ENCODE measurements at regions not wholly inside any gene's neighbourhood (a gene's known extent, or its start where the extent isn't known, plus 50 kb on each side); places are given as distances from the start of the nearest gene placed in this dataset.
A peak's percentile ranks its signal among the peaks of the same experiment; 100 is the strongest.

- DNase-seq (no peak), ATAC-seq (no peak)
- intact Hi-C loops (cut with DNase I): no loop called here
- H3K9me3 ChIP-seq (ENCODE audit: control insufficient read depth, low read length): no peaks in the 10 kb centered on the region
- no peak overlapping the region for H3K4me3 ChIP-seq (ENCODE audit: low read length)
- no peaks in the 10 kb centered on the region for H3K27me3 ChIP-seq (ENCODE audit: control insufficient read depth, insufficient read depth)
- H3K4me1 ChIP-seq (ENCODE audit: control insufficient read depth, insufficient read depth, low read length): no peaks in the 10 kb centered on the region
- no peak overlapping the region for H3K27ac ChIP-seq (ENCODE audit: low read length)
- WGBS: 70% methylated on average over 2 of the region's 2 CpGs
Measured at GRCh38 chr6:90952176-90952575, 365.3 kb upstream of the MAP3K7 start.

- ATAC-seq (no peak), DNase-seq (peak in 1 of 3 donors; percentile 9)
- H3K4me1 ChIP-seq (ENCODE audit: control insufficient read depth, insufficient read depth, low read length): no peaks in the 10 kb centered on the region
- intact Hi-C loops (cut with DNase I): no loop called here
- no peaks in the 10 kb centered on the region for H3K9me3 ChIP-seq (ENCODE audit: control insufficient read depth, low read length)
- H3K4me3 ChIP-seq (ENCODE audit: low read length): no peak overlapping the region
- H3K27me3 ChIP-seq (ENCODE audit: control insufficient read depth, insufficient read depth): no peaks in the 10 kb centered on the region
- H3K27ac ChIP-seq (ENCODE audit: low read length): no peak overlapping the region
- WGBS: 86% methylated on average over 9 of the region's 9 CpGs
Measured at GRCh38 chr6:90948540-90948939, 361.7 kb upstream of the MAP3K7 start.

GRCh38 chr6:90947184-90948064, 360.6 kb upstream of the MAP3K7 start:
- Histone ChIP-seq H3K9me3 (ENCODE audit: control insufficient read depth, low read length) (no peaks in the 10 kb centered on the region), H3K27ac (ENCODE audit: low read length) (no peak overlapping the region), H3K4me3 (ENCODE audit: low read length) (no peak overlapping the region), H3K4me1 (ENCODE audit: control insufficient read depth, insufficient read depth, low read length) (no peaks in the 10 kb centered on the region), H3K27me3 (ENCODE audit: control insufficient read depth, insufficient read depth) (no peaks in the 10 kb centered on the region)
- ATAC-seq: peak; percentile 29 to 36
- DNase-seq: peak in 1 of 3 donors; percentile 42
- intact Hi-C loops (cut with DNase I): no loop called here
- WGBS: 97% methylated on average over 29 of the region's 29 CpGs

GRCh38 chr6:90941885-90942284, 355.0 kb upstream of the MAP3K7 start:
- no peak overlapping the region for H3K27ac ChIP-seq (ENCODE audit: low read length)
- H3K9me3 ChIP-seq (ENCODE audit: control insufficient read depth, low read length): no peaks in the 10 kb centered on the region
- WGBS: 81% methylated on average over 7 of the region's 7 CpGs
- ATAC-seq (no peak), DNase-seq (peak in 1 of 3 donors; percentile 32)
- no peaks in the 10 kb centered on the region for H3K4me1 ChIP-seq (ENCODE audit: control insufficient read depth, insufficient read depth, low read length)
- no peaks in the 10 kb centered on the region for H3K27me3 ChIP-seq (ENCODE audit: control insufficient read depth, insufficient read depth)
- intact Hi-C loops (cut with DNase I): no loop called here
- H3K4me3 ChIP-seq (ENCODE audit: low read length): no peak overlapping the region

- Histone ChIP-seq H3K27ac (ENCODE audit: low read length) (no peak overlapping the region), H3K9me3 (ENCODE audit: control insufficient read depth, low read length) (no peaks in the 10 kb centered on the region), H3K4me1 (ENCODE audit: control insufficient read depth, insufficient read depth, low read length) (no peaks in the 10 kb centered on the region), H3K27me3 (ENCODE audit: control insufficient read depth, insufficient read depth) (no peaks in the 10 kb centered on the region), H3K4me3 (ENCODE audit: low read length) (no peak overlapping the region)
- ATAC-seq: peak; percentile 56 to 75
- DNase-seq: no peak
- intact Hi-C loops (cut with DNase I): no loop called here
- WGBS: 29% methylated on average over 5 of the region's 5 CpGs
Measured at GRCh38 chr6:90940812-90941481, 354.1 kb upstream of the MAP3K7 start.

- no peak overlapping the region for H3K4me3 ChIP-seq (ENCODE audit: low read length)
- intact Hi-C loops (cut with DNase I): no loop called here
- no peaks in the 10 kb centered on the region for H3K4me1 ChIP-seq (ENCODE audit: control insufficient read depth, insufficient read depth, low read length)
- no peak overlapping the region for H3K27ac ChIP-seq (ENCODE audit: low read length)
- H3K27me3 ChIP-seq (ENCODE audit: control insufficient read depth, insufficient read depth): no peaks in the 10 kb centered on the region
- H3K9me3 ChIP-seq (ENCODE audit: control insufficient read depth, low read length): no peaks in the 10 kb centered on the region
- 45% methylated on average over 1 of the region's 1 CpG for WGBS
- DNase-seq (no peak), ATAC-seq (no peak)
Measured at GRCh38 chr6:90939906-90940305, 353.0 kb upstream of the MAP3K7 start.

- no peak overlapping the region for H3K27ac ChIP-seq (ENCODE audit: low read length)
- H3K9me3 ChIP-seq (ENCODE audit: control insufficient read depth, low read length): no peaks in the 10 kb centered on the region
- H3K27me3 ChIP-seq (ENCODE audit: control insufficient read depth, insufficient read depth): no peaks in the 10 kb centered on the region
- ATAC-seq (no peak), DNase-seq (no peak)
- H3K4me3 ChIP-seq (ENCODE audit: low read length): no peak overlapping the region
- H3K4me1 ChIP-seq (ENCODE audit: control insufficient read depth, insufficient read depth, low read length): no peaks in the 10 kb centered on the region
- intact Hi-C loops (cut with DNase I): no loop called here
Measured at GRCh38 chr6:90938122-90938521, 351.2 kb upstream of the MAP3K7 start.

GRCh38 chr6:90936286-90936685, 349.4 kb upstream of the MAP3K7 start:
- 75% methylated on average over 5 of the region's 5 CpGs for WGBS
- Histone ChIP-seq H3K4me3 (ENCODE audit: low read length) (no peak overlapping the region), H3K9me3 (ENCODE audit: control insufficient read depth, low read length) (no peaks in the 10 kb centered on the region), H3K27ac (ENCODE audit: low read length) (no peak overlapping the region), H3K27me3 (ENCODE audit: control insufficient read depth, insufficient read depth) (no peaks in the 10 kb centered on the region), H3K4me1 (ENCODE audit: control insufficient read depth, insufficient read depth, low read length) (no peaks in the 10 kb centered on the region)
- intact Hi-C loops (cut with DNase I): no loop called here
- ATAC-seq (no peak), DNase-seq (no peak)

- intact Hi-C loops (cut with DNase I): no loop called here
- Histone ChIP-seq H3K4me1 (ENCODE audit: control insufficient read depth, insufficient read depth, low read length) (no peaks in the 10 kb centered on the region), H3K27ac (ENCODE audit: low read length) (no peak overlapping the region), H3K27me3 (ENCODE audit: control insufficient read depth, insufficient read depth) (no peaks in the 10 kb centered on the region), H3K9me3 (ENCODE audit: control insufficient read depth, low read length) (no peaks in the 10 kb centered on the region), H3K4me3 (ENCODE audit: low read length) (no peak overlapping the region)
- DNase-seq (no peak), ATAC-seq (no peak)
- WGBS: 49% methylated on average over 7 of the region's 7 CpGs
Measured at GRCh38 chr6:90934966-90935365, 348.1 kb upstream of the MAP3K7 start.

GRCh38 chr6:90934081-90934480, 347.2 kb upstream of the MAP3K7 start:
- WGBS: 77% methylated on average over 5 of the region's 5 CpGs
- H3K27ac ChIP-seq (ENCODE audit: low read length): no peak overlapping the region
- no peaks in the 10 kb centered on the region for H3K9me3 ChIP-seq (ENCODE audit: control insufficient read depth, low read length)
- ATAC-seq: no peak
- H3K4me3 ChIP-seq (ENCODE audit: low read length): no peak overlapping the region
- DNase-seq: no peak
- no peaks in the 10 kb centered on the region for H3K4me1 ChIP-seq (ENCODE audit: control insufficient read depth, insufficient read depth, low read length)
- intact Hi-C loops (cut with DNase I): no loop called here
- H3K27me3 ChIP-seq (ENCODE audit: control insufficient read depth, insufficient read depth): no peaks in the 10 kb centered on the region

- Histone ChIP-seq H3K4me3 (ENCODE audit: low read length) (no peak overlapping the region), H3K27ac (ENCODE audit: low read length) (no peak overlapping the region), H3K4me1 (ENCODE audit: control insufficient read depth, insufficient read depth, low read length) (no peaks in the 10 kb centered on the region), H3K9me3 (ENCODE audit: control insufficient read depth, low read length) (no peaks in the 10 kb centered on the region), H3K27me3 (ENCODE audit: control insufficient read depth, insufficient read depth) (no peaks in the 10 kb centered on the region)
- 98% methylated on average over 1 of the region's 1 CpG for WGBS
- intact Hi-C loops (cut with DNase I): no loop called here
- DNase-seq (no peak), ATAC-seq (no peak)
Measured at GRCh38 chr6:90932351-90932750, 345.5 kb upstream of the MAP3K7 start.
